ENCODE measurements at regions not wholly inside any gene's neighbourhood (a gene's known extent, or its start where the extent isn't known, plus 50 kb on each side); places are given as distances from the start of the nearest gene placed in this dataset.
"Not testable (repeated sequence)": the region's sequence is repeated elsewhere in the genome, so short reads cannot be mapped to it uniquely, and the experiment has no call there.

DNA sequence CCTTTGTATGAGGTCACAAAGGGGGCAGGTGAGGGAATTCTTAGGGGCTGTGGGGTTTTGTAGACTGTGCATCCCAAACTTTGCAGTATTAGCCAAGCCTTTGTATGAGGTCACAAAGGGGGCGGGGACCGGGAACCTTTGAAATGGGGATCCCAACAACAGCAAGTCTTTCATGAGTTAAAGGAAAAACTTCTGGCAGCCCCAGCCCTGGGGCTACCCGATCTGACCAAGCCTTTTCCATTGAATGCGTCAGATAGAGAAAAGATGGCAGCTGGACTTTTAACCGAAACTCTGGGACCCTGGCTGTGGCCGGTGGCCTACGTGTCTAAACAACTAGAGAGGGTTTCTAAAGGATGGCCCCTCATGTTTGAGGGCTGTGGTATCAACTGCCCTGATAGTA, 79.0 kb upstream of the RUBCNL start:
- DNase-seq: not testable (repeated sequence)

DNA sequence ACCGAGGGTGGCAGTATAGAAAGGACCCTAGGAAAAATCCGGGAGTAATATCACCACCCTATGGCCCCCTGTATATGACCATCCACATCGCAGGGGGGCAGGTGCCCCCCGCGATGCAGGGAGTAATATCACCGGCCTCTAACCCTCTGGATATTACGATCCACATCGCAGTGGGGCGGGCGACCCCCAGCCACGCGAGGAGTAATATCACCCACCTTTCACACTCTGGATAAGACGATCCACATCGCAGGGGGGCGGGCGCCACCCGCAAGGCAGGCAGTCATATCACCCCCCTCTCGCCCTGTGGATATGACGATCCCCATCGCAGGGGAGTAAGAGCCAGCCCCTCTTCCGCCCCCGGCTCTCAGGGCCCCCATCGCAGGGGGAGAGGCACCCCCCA, 76.7 kb upstream of the RUBCNL start:
- DNase-seq: no peak

DNA sequence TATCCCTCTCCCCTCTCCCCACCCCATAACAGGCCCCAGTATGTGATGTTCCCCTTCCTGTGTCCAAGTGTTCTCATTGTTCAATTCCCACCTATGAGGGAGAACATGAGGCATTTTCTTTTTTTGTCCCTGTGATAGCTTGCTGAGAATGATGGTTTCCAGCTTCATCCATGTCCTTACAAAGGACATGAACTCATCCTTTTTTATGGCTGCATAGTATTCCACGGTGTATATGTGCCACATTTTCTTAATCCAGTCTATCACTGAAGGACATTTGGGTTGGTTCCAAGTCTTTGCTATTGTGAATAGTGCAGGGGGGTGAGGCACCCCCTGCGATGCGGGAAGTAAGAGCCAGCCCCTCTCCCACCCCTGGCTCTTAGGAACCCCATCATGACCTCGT, 73.2 kb upstream of the RUBCNL start:
- not testable (repeated sequence) for DNase-seq

DNA sequence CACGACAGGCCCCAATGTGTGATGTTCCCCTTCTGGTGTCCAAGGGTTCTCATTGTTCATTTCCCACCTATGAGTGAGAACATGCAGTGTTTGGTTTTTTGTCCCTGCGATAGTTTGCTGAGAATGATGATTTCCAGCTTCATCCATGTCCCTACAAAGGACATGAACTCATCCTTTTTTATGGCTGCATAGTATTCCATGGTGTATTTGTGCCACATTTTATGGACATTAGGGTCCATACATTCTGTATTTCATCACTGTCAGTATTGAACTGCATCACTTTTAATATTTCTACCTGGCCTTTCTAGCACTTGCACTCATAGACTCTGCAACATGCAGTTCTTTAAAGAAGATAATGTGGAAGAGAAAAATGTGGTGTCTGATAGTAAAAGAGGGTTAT, 70.2 kb upstream of the RUBCNL start:
- DNase-seq: not testable (repeated sequence)

DNA sequence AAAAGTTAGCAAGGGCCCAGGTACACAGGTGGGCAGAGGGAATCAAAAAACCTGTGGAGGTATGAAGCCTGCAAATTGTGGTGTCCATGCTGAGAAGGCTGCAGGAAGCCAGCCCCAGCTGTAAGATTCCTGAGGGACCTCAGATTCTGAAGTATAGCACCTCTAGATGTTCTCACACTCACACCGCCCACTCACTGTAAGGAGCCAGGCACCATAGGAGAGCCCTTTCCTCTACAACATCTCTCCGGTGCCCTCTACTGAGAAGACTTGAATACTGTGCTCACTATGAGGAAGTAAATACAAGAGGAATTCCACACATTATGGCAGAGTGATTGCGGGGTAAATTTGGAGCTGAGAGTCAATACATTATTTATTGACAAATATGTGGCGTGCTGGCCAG, 68.9 kb upstream of the RUBCNL start:
- not testable (repeated sequence) for DNase-seq

DNA sequence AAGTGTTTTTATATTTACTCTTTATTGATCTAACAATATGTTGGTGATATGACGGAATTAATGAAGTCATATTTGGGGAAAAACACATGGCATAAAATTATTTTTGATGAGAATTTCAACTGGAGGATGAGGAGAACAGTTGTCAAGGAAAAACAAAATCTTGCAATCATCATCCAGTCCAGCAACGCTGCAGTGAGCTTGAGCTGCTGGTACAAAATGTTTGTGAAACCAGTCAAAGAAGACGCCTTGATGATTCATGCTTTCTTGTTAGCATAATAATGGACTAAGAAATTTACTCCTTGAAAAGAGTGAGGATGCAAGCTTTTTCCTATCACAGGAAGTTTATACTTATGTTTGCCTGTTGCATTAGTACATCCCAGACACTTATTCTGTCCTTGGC, 64.1 kb upstream of the RUBCNL start:
- not testable (repeated sequence) for DNase-seq

DNA sequence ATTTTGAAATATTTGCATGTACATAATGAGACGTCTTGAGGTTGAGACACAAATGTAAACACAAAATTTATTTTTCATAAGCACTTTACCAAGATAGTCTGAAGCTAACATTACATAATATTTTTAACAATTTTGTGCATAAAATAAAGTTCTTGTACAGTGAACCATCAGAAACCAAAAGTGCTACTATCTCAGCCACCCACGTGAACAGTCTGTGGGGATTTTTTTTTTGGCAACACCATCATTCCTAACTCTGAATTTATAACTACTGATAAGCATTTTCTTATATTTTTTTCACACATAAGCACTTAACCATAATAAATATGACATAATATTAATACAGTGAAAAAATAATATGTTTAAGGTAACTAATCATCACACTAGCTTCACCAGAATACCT, 62.9 kb upstream of the RUBCNL start:
- DNase-seq: not testable (repeated sequence)

DNA sequence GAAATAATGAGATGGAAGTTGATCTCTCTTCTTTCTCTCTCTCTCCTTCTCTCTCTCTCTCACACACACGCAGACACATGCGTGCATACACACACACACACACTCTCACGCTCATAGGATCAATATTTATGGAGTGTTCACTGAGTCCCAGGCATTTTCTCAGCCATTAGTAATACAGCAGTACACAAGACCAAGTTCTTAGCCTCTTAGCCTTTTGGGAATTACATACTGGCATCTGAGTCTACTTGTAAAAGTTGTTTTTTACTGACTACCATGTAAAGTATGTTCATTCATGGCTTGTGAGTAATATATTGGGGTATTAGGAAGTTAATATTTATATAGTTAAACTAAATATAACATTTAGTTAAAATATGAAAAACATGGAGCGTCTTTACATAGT, 61.1 kb upstream of the RUBCNL start:
- DNase-seq: not testable (repeated sequence)

DNA sequence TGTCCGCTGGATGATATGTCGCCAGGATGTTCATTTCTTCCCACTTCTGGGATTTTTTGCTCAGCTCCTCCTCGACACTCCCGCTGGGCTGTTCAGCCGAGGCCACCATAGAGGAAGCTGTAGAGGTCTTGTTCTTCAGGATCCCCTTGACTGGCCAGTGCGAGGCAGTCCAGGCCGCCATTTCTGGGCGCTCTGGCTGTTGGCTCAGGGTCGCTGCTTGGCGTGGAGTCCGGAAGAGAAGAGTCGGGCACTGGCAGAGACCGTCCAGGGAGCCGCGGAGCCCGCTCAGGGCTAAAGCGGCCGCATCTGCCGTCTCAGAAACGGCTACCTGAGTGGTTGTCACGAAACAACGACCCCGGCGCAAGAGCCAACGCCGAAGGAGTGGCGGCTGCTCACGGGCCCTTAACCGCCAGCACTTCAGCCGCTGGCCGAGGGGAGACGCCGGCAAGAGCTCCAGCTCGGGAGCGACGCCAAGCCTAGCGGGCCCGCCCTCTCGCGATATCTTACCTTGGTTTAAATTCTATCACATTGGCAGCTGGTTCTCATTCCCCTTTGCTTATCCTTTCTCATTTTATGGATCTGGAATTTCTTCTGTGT, 50.9 kb upstream of the RUBCNL start:
- DNase-seq: peak; percentile 14

Measured in muscle of arm (tissue), 1 donor.